OCI-LY1 (cell line): ENCODE measurements at regions not wholly inside any gene's neighbourhood (a gene's known extent, or its start where the extent isn't known, plus 50 kb on each side); places are given as distances from the start of the nearest gene placed in this dataset.

Source experiments
- H2AFZ ChIP-seq: fragments of 200-600 bp; sonication (generic), shearing (Covaris generic); 2 replicates; pipeline ENCODE4 v1.6.0; 2014; ENCODE audit warnings: antibody characterized with exemption, mild to moderate bottlenecking, low read length
- H3F3A ChIP-seq: fragments of 200-600 bp; sonication (generic), shearing (Covaris generic); 2 replicates; pipeline ENCODE4 v1.6.0; 2014; ENCODE audit warnings: mild to moderate bottlenecking, antibody characterized with exemption, low read length, moderate library complexity; ENCODE audit not compliant: insufficient read depth
- H3K27ac ChIP-seq: fragments of 200-600 bp; sonication (generic); 2 replicates; pipeline ENCODE4 v1.5.1; 2014; ENCODE audit warnings: low read length, mixed run types, mild to moderate bottlenecking, low read depth; ENCODE audit not compliant: poor library complexity, severe bottlenecking
- H3K27me3 ChIP-seq: fragments of 200-600 bp; sonication (generic); 2 replicates; pipeline ENCODE4 v1.6.0; 2014; ENCODE audit warnings: antibody characterized with exemption, mild to moderate bottlenecking, low read length, moderate library complexity; ENCODE audit not compliant: insufficient read depth
- H3K36me3 ChIP-seq: fragments of 200-600 bp; sonication (generic); 2 replicates; pipeline ENCODE4 v1.6.1; 2014; ENCODE audit warnings: mild to moderate bottlenecking, antibody characterized with exemption, low read length, moderate library complexity, mixed read lengths; ENCODE audit not compliant: insufficient read depth
- H3K4me1 ChIP-seq: fragments of 200-600 bp; sonication (generic); 2 replicates; pipeline ENCODE4 v1.5.1; 2014; ENCODE audit warnings: mild to moderate bottlenecking, low read length, moderate library complexity; ENCODE audit not compliant: insufficient read depth, severe bottlenecking
- H3K4me2 ChIP-seq: fragments of 200-600 bp; sonication (generic), shearing (Covaris generic); 2 replicates; pipeline ENCODE4 v1.6.1; 2014; ENCODE audit warnings: low read length
- H3K4me3 ChIP-seq: fragments of 200-600 bp; sonication (generic); 2 replicates; pipeline ENCODE4 v1.5.1; 2014; ENCODE audit warnings: low read length, low read depth, mild to moderate bottlenecking, mixed read lengths; ENCODE audit not compliant: poor library complexity, severe bottlenecking
- H3K79me2 ChIP-seq: fragments of 200-600 bp; shearing (Covaris generic); 2 replicates; pipeline ENCODE4 v1.6.1; 2016; ENCODE audit warnings: mixed run types, low read length, mixed read lengths; ENCODE audit not compliant: insufficient read depth
- H3K9ac ChIP-seq: fragments of 200-600 bp; sonication (generic), shearing (Covaris generic); 2 replicates; pipeline ENCODE4 v1.6.1; 2014; ENCODE audit warnings: mild to moderate bottlenecking, low read length, mixed read lengths
- H3K9me2 ChIP-seq: fragments of 200-600 bp; sonication (generic), shearing (Covaris generic); 2 replicates; pipeline ENCODE4 v1.6.1; 2014; ENCODE audit warnings: low read depth, mild to moderate bottlenecking, low read length, mixed read lengths
- H3K9me3 ChIP-seq: fragments of 200-600 bp; shearing (Covaris generic); 2 replicates; pipeline ENCODE4 v1.6.1; 2014; ENCODE audit warnings: low read length, mixed read lengths
- H4K20me1 ChIP-seq: fragments of 200-600 bp; sonication (generic), shearing (Covaris generic); 2 replicates; pipeline ENCODE4 v1.6.0; 2016; ENCODE audit warnings: mild to moderate bottlenecking, low read length; ENCODE audit not compliant: insufficient read depth
- EZH2 ChIP-seq: fragments of 200-600 bp; sonication (generic), shearing (Covaris generic); IDR thresholded peaks from 2 replicates; pipeline ENCODE4 v1.8.0; 2017; ENCODE audit warnings: borderline replicate concordance, mixed run types, mild to moderate bottlenecking, antibody characterized with exemption, low read length, moderate library complexity, mixed read lengths
- TF ChIP-seq, protein P1 (sequence below): fragments of 200-600 bp; sonication (generic), shearing (Covaris generic); IDR thresholded peaks from 2 replicates; pipeline ENCODE4 v1.5.1; 2017; ENCODE audit warnings: mild to moderate bottlenecking, antibody characterized with exemption, low read length, moderate library complexity, mixed read lengths

DNA sequence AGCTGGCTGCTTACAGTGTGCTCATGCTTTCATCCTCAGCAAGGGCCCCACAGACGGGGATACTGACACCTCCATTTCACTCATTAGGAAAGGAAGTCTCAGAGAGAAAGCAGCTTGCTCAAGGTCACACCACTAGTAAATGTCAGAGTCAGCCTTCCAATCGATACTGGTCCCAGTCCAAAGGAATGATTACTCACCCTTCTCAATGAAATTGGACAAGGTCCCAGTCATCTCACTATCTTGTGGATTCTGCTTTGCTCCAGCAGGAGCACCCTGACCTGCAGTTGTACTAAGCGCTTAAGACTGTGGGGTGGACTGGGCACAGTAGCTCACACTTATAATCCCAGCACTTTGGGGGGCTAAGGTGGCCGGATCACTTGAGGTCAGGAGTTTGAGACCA, 132.2 kb upstream of the SLC34A2 start:
- H3K4me3 ChIP-seq, result no peak overlapping the region
- H3K79me2 ChIP-seq, result no peaks in the 10 kb centered on the region
- no peak for TF ChIP-seq EZH2
- TF ChIP-seq, protein P1, sequence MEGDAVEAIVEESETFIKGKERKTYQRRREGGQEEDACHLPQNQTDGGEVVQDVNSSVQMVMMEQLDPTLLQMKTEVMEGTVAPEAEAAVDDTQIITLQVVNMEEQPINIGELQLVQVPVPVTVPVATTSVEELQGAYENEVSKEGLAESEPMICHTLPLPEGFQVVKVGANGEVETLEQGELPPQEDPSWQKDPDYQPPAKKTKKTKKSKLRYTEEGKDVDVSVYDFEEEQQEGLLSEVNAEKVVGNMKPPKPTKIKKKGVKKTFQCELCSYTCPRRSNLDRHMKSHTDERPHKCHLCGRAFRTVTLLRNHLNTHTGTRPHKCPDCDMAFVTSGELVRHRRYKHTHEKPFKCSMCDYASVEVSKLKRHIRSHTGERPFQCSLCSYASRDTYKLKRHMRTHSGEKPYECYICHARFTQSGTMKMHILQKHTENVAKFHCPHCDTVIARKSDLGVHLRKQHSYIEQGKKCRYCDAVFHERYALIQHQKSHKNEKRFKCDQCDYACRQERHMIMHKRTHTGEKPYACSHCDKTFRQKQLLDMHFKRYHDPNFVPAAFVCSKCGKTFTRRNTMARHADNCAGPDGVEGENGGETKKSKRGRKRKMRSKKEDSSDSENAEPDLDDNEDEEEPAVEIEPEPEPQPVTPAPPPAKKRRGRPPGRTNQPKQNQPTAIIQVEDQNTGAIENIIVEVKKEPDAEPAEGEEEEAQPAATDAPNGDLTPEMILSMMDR, result no peak
- no peaks in the 10 kb centered on the region for H3K9me3 ChIP-seq
- H3K4me2 ChIP-seq, result no peak overlapping the region
- H2AFZ ChIP-seq, result no peak overlapping the region
- H3K27me3 ChIP-seq, result no peaks in the 10 kb centered on the region
- H3K9me2 ChIP-seq, result no peaks in the 10 kb centered on the region
- no peaks in the 10 kb centered on the region for H3K4me1 ChIP-seq
- H3K27ac ChIP-seq, result no peak overlapping the region
- H4K20me1 ChIP-seq, result no peaks in the 10 kb centered on the region
- no peak overlapping the region for H3K9ac ChIP-seq
- no peaks in the 10 kb centered on the region for H3F3A ChIP-seq
- H3K36me3 ChIP-seq, result no peaks in the 10 kb centered on the region

DNA sequence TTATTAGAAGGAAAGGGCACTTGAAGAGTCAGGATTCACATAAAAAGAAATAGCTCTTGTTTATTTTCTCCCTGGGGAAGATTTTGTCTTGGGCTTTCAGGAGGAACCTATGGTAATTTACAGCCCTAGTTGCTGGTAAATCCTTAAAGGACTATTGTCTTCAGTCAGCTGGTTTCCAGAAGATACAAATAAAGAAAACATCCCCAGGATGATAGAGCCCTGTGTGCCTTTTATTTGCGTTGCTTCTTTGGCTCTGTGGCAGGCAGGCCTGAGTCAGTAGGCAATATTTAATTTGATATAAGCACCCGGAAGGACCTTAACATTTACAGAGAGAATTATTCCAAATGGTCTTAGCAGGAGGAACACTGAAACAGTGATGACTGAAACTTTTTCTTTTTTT, 131.0 kb upstream of the SLC34A2 start:
- Histone ChIP-seq H3K4me2 (no peak overlapping the region), H3K4me1 (no peaks in the 10 kb centered on the region), H3K9me2 (no peaks in the 10 kb centered on the region), H3K9ac (no peak overlapping the region), H2AFZ (no peak overlapping the region), H3K79me2 (no peaks in the 10 kb centered on the region), H3K4me3 (no peak overlapping the region), H3K27me3 (no peaks in the 10 kb centered on the region), H3F3A (no peaks in the 10 kb centered on the region), H3K27ac (no peak overlapping the region), H3K36me3 (no peaks in the 10 kb centered on the region), H3K9me3 (no peaks in the 10 kb centered on the region), H4K20me1 (no peaks in the 10 kb centered on the region)
- TF ChIP-seq, protein P1, result no peak
- TF ChIP-seq EZH2, result no peak

DNA sequence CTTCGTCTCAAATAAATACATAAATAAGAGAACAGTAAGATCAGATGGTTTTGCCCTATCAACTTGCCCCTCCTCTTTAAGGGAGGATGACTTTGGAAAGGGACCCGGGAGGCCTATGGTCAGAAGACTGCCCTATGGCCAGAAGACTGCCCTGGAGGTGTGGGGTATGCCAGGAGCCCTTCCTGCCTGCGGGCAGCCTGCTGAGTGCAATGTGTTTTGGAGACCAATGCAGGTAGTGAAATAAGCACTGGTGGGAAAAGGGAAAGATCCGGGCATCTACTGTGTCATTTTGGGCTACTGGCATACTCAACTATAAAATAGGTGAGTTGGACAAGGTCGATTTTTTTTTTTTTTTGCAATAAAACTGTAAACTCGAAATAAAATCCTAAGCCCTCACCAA, 129.8 kb upstream of the SLC34A2 start:
- H3K4me1 ChIP-seq, result no peaks in the 10 kb centered on the region
- no peaks in the 10 kb centered on the region for H4K20me1 ChIP-seq
- H3K27me3 ChIP-seq, result no peaks in the 10 kb centered on the region
- H3K79me2 ChIP-seq, result no peaks in the 10 kb centered on the region
- H3K9ac ChIP-seq, result no peak overlapping the region
- H3K9me2 ChIP-seq, result no peaks in the 10 kb centered on the region
- no peak for TF ChIP-seq EZH2
- TF ChIP-seq, protein P1, result no peak
- H3K4me3 ChIP-seq, result no peak overlapping the region
- no peaks in the 10 kb centered on the region for H3K9me3 ChIP-seq
- no peak overlapping the region for H2AFZ ChIP-seq
- H3F3A ChIP-seq, result no peaks in the 10 kb centered on the region
- no peak overlapping the region for H3K4me2 ChIP-seq
- H3K36me3 ChIP-seq, result no peaks in the 10 kb centered on the region
- no peak overlapping the region for H3K27ac ChIP-seq
